HEK293 (cell line): ENCODE measurements at regions not wholly inside any gene's neighbourhood (a gene's known extent, or its start where the extent isn't known, plus 50 kb on each side); places are given as distances from the start of the nearest gene placed in this dataset.

Source experiments
- CTCF ChIA-PET: fragments of 350-600 bp; formaldehyde crosslinking; extraction: SDS; loops from one replicate; lab custom pipeline; 2021; ENCODE audit warnings: antibody characterized with exemption; lab: Yijun Ruan, JAX
- POLR2A ChIA-PET: fragments of 300-600 bp; formaldehyde crosslinking; extraction: SDS; loops from one replicate; lab custom pipeline; 2020; ENCODE audit warnings: antibody characterized with exemption, inconsistent platforms; lab: Yijun Ruan, JAX
- H3K27ac ChIP-seq: fragments of 200-500 bp; sonication (Bioruptor generic); 2 replicates; pipeline ENCODE4 v1.5.1; 2014; ENCODE audit warnings: low read depth, low read length, control low read depth, inconsistent platforms; ENCODE audit errors: extremely low read depth
- H3K36me3 ChIP-seq, 2 experiments: fragments of 200-500 bp in 1 of 2; sonication (Bioruptor generic) in 1 of 2; 1 replicate in 1 of 2; 2 replicates in 1 of 2; pipeline ENCODE4 v1.5.1; 2014 to 2017; ENCODE audit warnings: inconsistent platforms in 2 of 2, low read length in 2 of 2; ENCODE audit not compliant: control insufficient read depth in 2 of 2, insufficient read depth in 1 of 2
- H3K4me1 ChIP-seq: fragments of 200-500 bp; sonication (Bioruptor generic); 2 replicates; pipeline ENCODE4 v1.5.1; 2014; ENCODE audit warnings: mild to moderate bottlenecking, low read length, inconsistent platforms; ENCODE audit not compliant: control insufficient read depth, insufficient read depth
- H3K4me3 ChIP-seq: 2 replicates; pipeline ENCODE4 v1.5.1; 2011; ENCODE audit warnings: low read depth, mild to moderate bottlenecking, control low read depth, low read length, moderate library complexity
- H3K9me3 ChIP-seq: fragments of 200-500 bp; sonication (Bioruptor generic); 2 replicates; pipeline ENCODE4 v1.5.1; 2014; ENCODE audit warnings: low read depth, low read length, inconsistent platforms; ENCODE audit not compliant: control insufficient read depth, insufficient read depth
- EGR2 ChIP-seq: fragments of 450-650 bp; formaldehyde crosslinking; IDR thresholded peaks from 2 replicates; pipeline ENCODE4 v1.5.1; 2016; ENCODE audit warnings: low read depth, missing biosample characterization, missing genetic modification characterization
- KLF9 ChIP-seq: fragments of 450-650 bp; formaldehyde crosslinking; IDR thresholded peaks from 2 replicates; pipeline ENCODE4 v1.5.1; 2016; ENCODE audit warnings: missing biosample characterization, missing genetic modification characterization, low read depth
- MYNN ChIP-seq: fragments of 450-650 bp; formaldehyde crosslinking; IDR thresholded peaks from 2 replicates; pipeline ENCODE4 v1.5.1; 2016; ENCODE audit warnings: missing biosample characterization, missing genetic modification characterization, borderline replicate concordance
- OSR2 ChIP-seq: fragments of 450-650 bp; formaldehyde crosslinking; IDR thresholded peaks from 2 replicates; pipeline ENCODE4 v1.5.1; 2016; ENCODE audit warnings: missing biosample characterization, missing genetic modification characterization
- ZBTB11 ChIP-seq: fragments of 450-650 bp; formaldehyde crosslinking; conservative IDR thresholded peaks from 2 replicates; pipeline ENCODE4 v1.5.1; 2016; ENCODE audit warnings: low read depth, missing biosample characterization, missing genetic modification characterization
- ZBTB7A ChIP-seq: fragments of 450-650 bp; formaldehyde crosslinking; IDR thresholded peaks from 2 replicates; pipeline ENCODE4 v1.5.1; 2016; ENCODE audit warnings: low read depth, missing biosample characterization, missing genetic modification characterization
- ZNF140 ChIP-seq: fragments of 450-650 bp; formaldehyde crosslinking; IDR thresholded peaks from 2 replicates; pipeline ENCODE4 v1.5.1; 2016; ENCODE audit warnings: missing biosample characterization, missing genetic modification characterization
- ZNF2 ChIP-seq: fragments of 450-650 bp; formaldehyde crosslinking; IDR thresholded peaks from 2 replicates; pipeline ENCODE4 v1.5.1; 2016; ENCODE audit warnings: missing biosample characterization, missing genetic modification characterization
- ZNF211 ChIP-seq: fragments of 450-650 bp; formaldehyde crosslinking; IDR thresholded peaks from 2 replicates; pipeline ENCODE4 v1.5.1; 2016; ENCODE audit warnings: low read depth, missing biosample characterization, missing genetic modification characterization
- ZNF292 ChIP-seq: fragments of 450-650 bp; formaldehyde crosslinking; IDR thresholded peaks from 2 replicates; pipeline ENCODE4 v1.5.1; 2016; ENCODE audit warnings: low read depth, missing biosample characterization, missing genetic modification characterization, borderline replicate concordance
- ZNF404 ChIP-seq: fragments of 450-650 bp; formaldehyde crosslinking; IDR thresholded peaks from 2 replicates; pipeline ENCODE4 v1.5.1; 2017; ENCODE audit warnings: missing biosample characterization, missing genetic modification characterization
- ZNF48 ChIP-seq: fragments of 450-650 bp; formaldehyde crosslinking; IDR thresholded peaks from 2 replicates; pipeline ENCODE4 v1.5.1; 2016; ENCODE audit warnings: missing biosample characterization, missing genetic modification characterization
- ZNF600 ChIP-seq: fragments of 450-650 bp; formaldehyde crosslinking; IDR thresholded peaks from 2 replicates; pipeline ENCODE4 v1.5.1; 2016; ENCODE audit warnings: missing biosample characterization, missing genetic modification characterization
- ZNF629 ChIP-seq: fragments of 450-650 bp; formaldehyde crosslinking; IDR thresholded peaks from 2 replicates; pipeline ENCODE4 v1.5.1; 2017; ENCODE audit warnings: missing biosample characterization, missing genetic modification characterization
- ZNF677 ChIP-seq: fragments of 450-650 bp; IDR thresholded peaks from 2 replicates; pipeline ENCODE4 v1.5.0; 2018; ENCODE audit warnings: missing biosample characterization, mild to moderate bottlenecking, missing genetic modification characterization, moderate library complexity
- ZNF692 ChIP-seq: fragments of 450-650 bp; formaldehyde crosslinking; IDR thresholded peaks from 2 replicates; pipeline ENCODE4 v1.5.1; 2016; ENCODE audit warnings: missing biosample characterization, missing genetic modification characterization
- ZNF785 ChIP-seq: fragments of 450-650 bp; formaldehyde crosslinking; IDR thresholded peaks from 2 replicates; pipeline ENCODE4 v1.5.1; 2016; ENCODE audit warnings: missing biosample characterization, missing genetic modification characterization
- ZNF837 ChIP-seq: fragments of 450-650 bp; formaldehyde crosslinking; IDR thresholded peaks from 2 replicates; pipeline ENCODE4 v1.5.1; 2016; ENCODE audit warnings: missing biosample characterization, missing genetic modification characterization
- ZSCAN4 ChIP-seq: fragments of 450-650 bp; formaldehyde crosslinking; IDR thresholded peaks from 2 replicates; pipeline ENCODE4 v1.5.1; 2017; ENCODE audit warnings: missing biosample characterization, missing genetic modification characterization
- ZSCAN5A ChIP-seq: fragments of 450-650 bp; formaldehyde crosslinking; IDR thresholded peaks from 2 replicates; pipeline ENCODE4 v1.5.1; 2016; ENCODE audit warnings: missing biosample characterization, missing genetic modification characterization
- TF ChIP-seq, protein P1 (sequence below): fragments of 450-650 bp; formaldehyde crosslinking; IDR thresholded peaks from 2 replicates; pipeline ENCODE4 v1.5.1; 2016; ENCODE audit warnings: missing biosample characterization, missing genetic modification characterization
- TF ChIP-seq, protein P2 (sequence below): fragments of 450-650 bp; formaldehyde crosslinking; IDR thresholded peaks from 2 replicates; pipeline ENCODE4 v1.5.1; 2016; ENCODE audit warnings: missing biosample characterization, missing genetic modification characterization

GRCh38 chr7:46716926-46717325 lies 795.9 kb upstream of the IGFBP3 start:
- H3K36me3 ChIP-seq = no peaks in the 10 kb centered on the region
- H3K9me3 ChIP-seq = no peaks in the 10 kb centered on the region
- H3K27ac ChIP-seq = no peak overlapping the region
- CTCF ChIA-PET = interaction anchor here (0.6 kb wide), 2 partner anchors 1411 to 1580 kb away, joined by 3 read pairs; no protein-coding TSS in a partner anchor
- TF ChIP-seq ZNF48 (no peak), ZNF629 (tag by site-specific recombination) (no peak), ZNF692 (no peak), ZNF837 (tag by site-specific recombination) (no peak), ZNF785 (no peak), ZNF2 (tag by site-specific recombination) (no peak), ZSCAN4 (tag by site-specific recombination) (no peak), ZBTB7A (no peak), MYNN (tag by site-specific recombination) (no peak), ZNF292 (tag by site-specific recombination) (no peak)
- TF ChIP-seq, protein P1, sequence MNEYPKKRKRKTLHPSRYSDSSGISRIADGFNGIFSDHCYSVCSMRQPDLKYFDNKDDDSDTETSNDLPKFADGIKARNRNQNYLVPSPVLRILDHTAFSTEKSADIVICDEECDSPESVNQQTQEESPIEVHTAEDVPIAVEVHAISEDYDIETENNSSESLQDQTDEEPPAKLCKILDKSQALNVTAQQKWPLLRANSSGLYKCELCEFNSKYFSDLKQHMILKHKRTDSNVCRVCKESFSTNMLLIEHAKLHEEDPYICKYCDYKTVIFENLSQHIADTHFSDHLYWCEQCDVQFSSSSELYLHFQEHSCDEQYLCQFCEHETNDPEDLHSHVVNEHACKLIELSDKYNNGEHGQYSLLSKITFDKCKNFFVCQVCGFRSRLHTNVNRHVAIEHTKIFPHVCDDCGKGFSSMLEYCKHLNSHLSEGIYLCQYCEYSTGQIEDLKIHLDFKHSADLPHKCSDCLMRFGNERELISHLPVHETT (tag by site-specific recombination) = no peak
- no peaks in the 10 kb centered on the region for H3K4me1 ChIP-seq
- H3K4me3 ChIP-seq = no peak overlapping the region
- POLR2A ChIA-PET = no interaction called here

DNA sequence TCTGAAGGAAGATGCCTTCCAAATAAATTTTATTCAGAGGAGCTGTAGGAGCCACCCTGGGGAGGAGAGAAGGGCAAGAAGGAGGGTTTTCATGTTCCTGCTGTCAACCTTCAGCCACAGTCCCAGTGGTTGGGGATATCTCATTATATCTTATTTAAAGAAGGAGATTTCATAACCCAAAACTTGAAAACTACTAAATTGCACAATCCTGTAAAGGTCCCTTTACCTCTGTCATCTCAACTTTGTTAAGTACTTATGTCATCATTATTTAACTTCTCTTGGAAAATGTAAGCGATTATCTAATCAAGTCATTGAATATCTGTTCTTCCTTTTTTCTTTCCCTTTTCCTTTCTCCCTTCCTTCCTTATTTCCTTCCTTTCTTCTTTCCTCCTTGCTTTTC lies 794.5 kb upstream of the IGFBP3 start:
- no peak overlapping the region for H3K27ac ChIP-seq
- H3K4me3 ChIP-seq = no peak overlapping the region
- ChIA-PET POLR2A (no interaction called here), CTCF (no interaction called here)
- H3K36me3 ChIP-seq = no peaks in the 10 kb centered on the region
- no peaks in the 10 kb centered on the region for H3K9me3 ChIP-seq
- TF ChIP-seq ZSCAN5A (tag by site-specific recombination) (no peak), KLF9 (no peak), OSR2 (tag by site-specific recombination) (no peak), ZBTB11 (tag by site-specific recombination) (no peak), ZNF404 (no peak), ZNF677 (no peak), EGR2 (no peak), ZNF600 (tag by site-specific recombination) (no peak), ZNF211 (tag by site-specific recombination) (no peak), ZNF140 (tag by site-specific recombination) (no peak)
- TF ChIP-seq, protein P2, sequence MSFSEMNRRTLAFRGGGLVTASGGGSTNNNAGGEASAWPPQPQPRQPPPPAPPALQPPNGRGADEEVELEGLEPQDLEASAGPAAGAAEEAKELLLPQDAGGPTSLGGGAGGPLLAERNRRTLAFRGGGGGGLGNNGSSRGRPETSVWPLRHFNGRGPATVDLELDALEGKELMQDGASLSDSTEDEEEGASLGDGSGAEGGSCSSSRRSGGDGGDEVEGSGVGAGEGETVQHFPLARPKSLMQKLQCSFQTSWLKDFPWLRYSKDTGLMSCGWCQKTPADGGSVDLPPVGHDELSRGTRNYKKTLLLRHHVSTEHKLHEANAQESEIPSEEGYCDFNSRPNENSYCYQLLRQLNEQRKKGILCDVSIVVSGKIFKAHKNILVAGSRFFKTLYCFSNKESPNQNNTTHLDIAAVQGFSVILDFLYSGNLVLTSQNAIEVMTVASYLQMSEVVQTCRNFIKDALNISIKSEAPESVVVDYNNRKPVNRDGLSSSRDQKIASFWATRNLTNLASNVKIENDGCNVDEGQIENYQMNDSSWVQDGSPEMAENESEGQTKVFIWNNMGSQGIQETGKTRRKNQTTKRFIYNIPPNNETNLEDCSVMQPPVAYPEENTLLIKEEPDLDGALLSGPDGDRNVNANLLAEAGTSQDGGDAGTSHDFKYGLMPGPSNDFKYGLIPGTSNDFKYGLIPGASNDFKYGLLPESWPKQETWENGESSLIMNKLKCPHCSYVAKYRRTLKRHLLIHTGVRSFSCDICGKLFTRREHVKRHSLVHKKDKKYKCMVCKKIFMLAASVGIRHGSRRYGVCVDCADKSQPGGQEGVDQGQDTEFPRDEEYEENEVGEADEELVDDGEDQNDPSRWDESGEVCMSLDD (tag by site-specific recombination) = no peak
- H3K4me1 ChIP-seq = no peaks in the 10 kb centered on the region
